HepG2 (cell line): ENCODE measurements at regions not wholly inside any gene's neighbourhood (a gene's known extent, or its start where the extent isn't known, plus 50 kb on each side); places are given as distances from the start of the nearest gene placed in this dataset.

Source experiments
- ATAC-seq: fragments of 200-7000 bp; cut with Tn5 transposase; 3 replicates; pipeline ENCODE4 v1.9.1; 2020; ENCODE audit warnings: mild to moderate bottlenecking, moderate library complexity
- BruUV-seq: library from RNA; stranded (reverse); fragments of 400-500 nt; replicated peaks from 2 replicates; lab custom pipeline; 2021; lab: Mats Ljungman, UMichigan
- CTCF ChIA-PET: fragments of 300-600 bp; formaldehyde crosslinking; extraction: SDS; loops from one replicate; lab custom pipeline; 2021; ENCODE audit warnings: low total read pairs, inconsistent platforms, low intra/inter-chr PET ratio; lab: Yijun Ruan, JAX
- POLR2A ChIA-PET: fragments of 350-600 bp; sonication (Branson Sonifier 250); formaldehyde crosslinking; loops from one replicate; lab custom pipeline; 2020; ENCODE audit warnings: antibody characterized with exemption, inconsistent platforms; lab: Yijun Ruan, JAX
- DNase-seq: peaks from one replicate; pipeline ENCODE4 v3.0.0-alpha.2; 2015; ENCODE audit warnings: low spot score
- FAIRE-seq: peaks from 3 replicates; lab custom pipeline; 2011; peaks lifted over from hg19 to GRCh38; lab: Jason Lieb, UNC
- H2AFZ ChIP-seq: one replicate; pipeline ENCODE4 v1.6.1; 2011; ENCODE audit warnings: low read length, inconsistent platforms
- H3K27ac ChIP-seq: fragments of 300-600 bp; 3 replicates; pipeline ENCODE4 v1.8.0; 2011; ENCODE audit warnings: mixed run types, mild to moderate bottlenecking, mixed read lengths, low read length, inconsistent platforms; ENCODE audit not compliant: insufficient read depth; ENCODE audit errors: extremely low read length
- H3K27me3 ChIP-seq, 2 experiments: fragments of 200-600 bp in 1 of 2; 2 replicates in 1 of 2; 3 replicates in 1 of 2; pipeline versions ENCODE4 v1.6.0 to v1.8.0; 2011; ENCODE audit warnings: low read length in 2 of 2, mild to moderate bottlenecking in 2 of 2, moderate library complexity in 2 of 2, inconsistent platforms in 1 of 2; ENCODE audit not compliant: insufficient read depth in 2 of 2, control insufficient read depth in 1 of 2
- H3K36me3 ChIP-seq, 2 experiments: fragments of 200-600 bp in 1 of 2; replicated peaks in 1 of 2; 2 replicates in 1 of 2; 3 replicates in 1 of 2; pipeline versions ENCODE4 v1.5.1 to v1.8.0; 2011; ENCODE audit warnings: low read length in 2 of 2, inconsistent platforms in 1 of 2; ENCODE audit not compliant: insufficient read depth in 2 of 2, control insufficient read depth in 1 of 2
- H3K4me1 ChIP-seq: 2 replicates; pipeline ENCODE4 v1.5.1; 2012; ENCODE audit warnings: low read length, inconsistent platforms; ENCODE audit not compliant: insufficient read depth
- H3K4me2 ChIP-seq: 2 replicates; pipeline ENCODE4 v1.6.0; 2011; ENCODE audit warnings: low read depth, low read length, inconsistent platforms
- H3K4me3 ChIP-seq, 3 experiments: fragments of 200-600 bp in 1 of 3; sonication (generic), shearing (Covaris generic) in 1 of 3; replicated peaks in 1 of 3; 2 replicates each; pipeline ENCODE4 v1.5.1; 2011 to 2016; ENCODE audit warnings: low read length in 3 of 3, inconsistent platforms in 2 of 3, low read depth in 2 of 3, mild to moderate bottlenecking in 2 of 3, control low read depth in 1 of 3, mixed read lengths in 1 of 3; ENCODE audit not compliant: insufficient read depth in 1 of 3
- H3K79me2 ChIP-seq: one replicate; pipeline ENCODE4 v1.6.1; 2011; ENCODE audit warnings: low read length, inconsistent platforms; ENCODE audit not compliant: insufficient read depth
- H3K9ac ChIP-seq: 2 replicates; pipeline ENCODE4 v1.6.0; 2011; ENCODE audit warnings: mild to moderate bottlenecking, low read depth, low read length, inconsistent platforms; ENCODE audit not compliant: insufficient read depth
- H3K9me3 ChIP-seq: 2 replicates; pipeline ENCODE4 v1.5.1; 2012; ENCODE audit warnings: mild to moderate bottlenecking, low read length
- H4K20me1 ChIP-seq: 2 replicates; pipeline ENCODE4 v1.6.0; 2011; ENCODE audit warnings: inconsistent platforms, mild to moderate bottlenecking, low read length, moderate library complexity; ENCODE audit not compliant: insufficient read depth
- BCL3 ChIP-seq: sonication (generic); formaldehyde crosslinking; IDR thresholded peaks from 2 replicates; pipeline ENCODE4 v1.5.1; 2020; ENCODE audit warnings: mild to moderate bottlenecking, missing genetic modification reagents, moderate library complexity
- ESRRA ChIP-seq: sonication (generic); formaldehyde crosslinking; IDR thresholded peaks from 2 replicates; pipeline ENCODE4 v1.5.1; 2020; ENCODE audit warnings: mild to moderate bottlenecking, low read depth, missing genetic modification reagents
- MAFK ChIP-seq, 2 experiments: IDR thresholded peaks in 1 of 2; conservative IDR thresholded peaks in 1 of 2; 2 replicates each; pipeline ENCODE4 v1.6.1; 2011; ENCODE audit warnings: improper control_type of control experiment in 2 of 2, low read length in 2 of 2
- MTF2 ChIP-seq: sonication (generic); formaldehyde crosslinking; IDR thresholded peaks from 2 replicates; pipeline ENCODE4 v1.5.0; 2020; ENCODE audit warnings: missing genetic modification reagents, borderline replicate concordance
- MYPOP ChIP-seq: sonication (generic); formaldehyde crosslinking; IDR thresholded peaks from 2 replicates; pipeline ENCODE4 v1.8.1; 2023; ENCODE audit warnings: mild to moderate bottlenecking, moderate library complexity, missing genetic modification reagents
- NFE2 ChIP-seq: sonication (generic); formaldehyde crosslinking; IDR thresholded peaks from 2 replicates; pipeline ENCODE4 v1.4.0; 2020; ENCODE audit warnings: missing genetic modification reagents
- PBX3 ChIP-seq: sonication (generic); formaldehyde crosslinking; IDR thresholded peaks from 2 replicates; pipeline ENCODE4 v1.8.1; 2023; ENCODE audit warnings: missing genetic modification reagents, inconsistent platforms, borderline replicate concordance
- PHF8 ChIP-seq: sonication (generic); formaldehyde crosslinking; IDR thresholded peaks from 2 replicates; pipeline ENCODE4 v1.5.0; 2020; ENCODE audit warnings: missing genetic modification reagents
- PTBP1 ChIP-seq: fragments of 200-400 bp; formaldehyde crosslinking; IDR thresholded peaks from 2 replicates; pipeline ENCODE4 v1.6.1; 2018; ENCODE audit warnings: low read length, low read depth; ENCODE audit not compliant: poor library complexity, severe bottlenecking
- RFX3 ChIP-seq: IDR thresholded peaks from 2 replicates; pipeline ENCODE4 v1.6.1; 2016; ENCODE audit warnings: missing biosample characterization, missing genetic modification reagents
- SETDB1 ChIP-seq: sonication (generic); formaldehyde crosslinking; IDR thresholded peaks from 2 replicates; pipeline ENCODE4 v1.5.1; 2020; ENCODE audit warnings: missing genetic modification reagents, mild to moderate bottlenecking, borderline replicate concordance
- SMAD1 ChIP-seq: sonication (generic); formaldehyde crosslinking; IDR thresholded peaks from 2 replicates; pipeline ENCODE4 v1.4.0; 2020; ENCODE audit warnings: missing genetic modification reagents, low read depth, mild to moderate bottlenecking, borderline replicate concordance
- SMARCC2 ChIP-seq: fragments of 450-650 bp; IDR thresholded peaks from 2 replicates; pipeline ENCODE4 v1.6.1; 2017; ENCODE audit warnings: antibody characterized with exemption, mild to moderate bottlenecking
- SRY ChIP-seq: sonication (generic); formaldehyde crosslinking; IDR thresholded peaks from 2 replicates; pipeline ENCODE4 v1.8.0; 2022; ENCODE audit warnings: mild to moderate bottlenecking, missing genetic modification reagents
- ZIK1 ChIP-seq: sonication (generic); formaldehyde crosslinking; IDR thresholded peaks from 2 replicates; pipeline ENCODE4 v1.5.0; 2020; ENCODE audit warnings: mild to moderate bottlenecking, low read depth, missing genetic modification reagents, borderline replicate concordance
- ZNF317 ChIP-seq: sonication (generic); formaldehyde crosslinking; IDR thresholded peaks from 2 replicates; pipeline ENCODE4 v1.5.0; 2020; ENCODE audit warnings: mild to moderate bottlenecking, missing genetic modification reagents
- ZNF550 ChIP-seq: sonication (generic); formaldehyde crosslinking; IDR thresholded peaks from 2 replicates; pipeline ENCODE4 v1.4.0; 2020; ENCODE audit warnings: mild to moderate bottlenecking, missing genetic modification reagents, borderline replicate concordance
- in situ Hi-C: cut with HindIII; loops from 2 replicates; pipeline ENCODE4 v1.10.0; 2017; ENCODE audit warnings: low pct_unique_long_range_greater_than_20kb; ENCODE audit not compliant: extremely low pct_ligation_motif_present
- intact Hi-C: fragments of 100-400 bp; cut with micrococcal nuclease; formaldehyde crosslinking; loops from one replicate; pipeline ENCODE4 v1.10.0; 2022; ENCODE audit not compliant: unreplicated experiment

DNA sequence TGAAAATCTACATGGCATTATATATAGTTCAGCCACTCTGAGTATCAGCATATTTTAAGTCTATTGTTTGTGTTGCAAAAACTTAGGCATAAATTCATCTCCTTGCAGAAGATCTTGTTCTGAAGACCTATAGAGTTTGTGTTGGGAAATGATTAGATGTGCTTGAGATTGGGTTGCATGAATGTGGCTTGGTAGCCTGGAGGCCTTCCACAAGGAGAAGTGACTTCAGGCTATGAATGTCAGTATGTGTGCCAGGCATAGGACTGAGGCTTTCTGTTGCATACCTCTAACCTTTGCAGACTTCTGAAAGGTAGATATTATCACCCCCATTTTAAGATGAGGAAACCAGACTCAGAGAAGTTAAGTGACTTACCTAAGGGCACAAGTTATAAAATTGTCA is 188.6 kb downstream of the OLFM4 start:
- ChIA-PET CTCF (no interaction called here), POLR2A (no interaction called here)
- H4K20me1 ChIP-seq, result no peaks in the 10 kb centered on the region
- no peak for FAIRE-seq
- in situ Hi-C loops, result no loop called here
- TF ChIP-seq BCL3 (no peak), MYPOP (CRISPR knock-in tag) (no peak), SMARCC2 (no peak), SRY (CRISPR knock-in tag) (no peak), SMAD1 (CRISPR knock-in tag) (no peak), ESRRA (CRISPR knock-in tag) (no peak), MAFK (conservative IDR thresholded peaks at IDR 0.05 in 1 of 2, IDR thresholded peaks at IDR 0.05 in 1 of 2; ENCODE audit: low read length in 2 of 2) (no peak), MTF2 (no peak), PTBP1 (no peak), SETDB1 (no peak), NFE2 (CRISPR knock-in tag) (no peak), ZNF550 (no peak), ZNF317 (CRISPR knock-in tag) (no peak), PHF8 (CRISPR knock-in tag) (no peak), RFX3 (no peak), PBX3 (CRISPR knock-in tag) (no peak), ZIK1 (CRISPR knock-in tag) (no peak)
- H3K27ac ChIP-seq, result no peak overlapping the region
- no peak for DNase-seq
- H3K27me3 ChIP-seq, result no peaks in the 10 kb centered on the region
- no peak overlapping the region for H2AFZ ChIP-seq
- no TSS peak for BruUV-seq
- H3K9ac ChIP-seq, result no peak overlapping the region
- H3K79me2 ChIP-seq, result no peaks in the 10 kb centered on the region
- ATAC-seq, result no peak
- H3K4me1 ChIP-seq, result no peaks in the 10 kb centered on the region
- intact Hi-C loops, result no loop called here
- H3K9me3 ChIP-seq, result no peaks in the 10 kb centered on the region
- H3K4me3 ChIP-seq, result no peak overlapping the region
- no peak overlapping the region for H3K4me2 ChIP-seq
- H3K36me3 ChIP-seq, result no peaks in the 10 kb centered on the region
